Neutrophil (primary cell): ENCODE measurements at regions not wholly inside any gene's neighbourhood (a gene's known extent, or its start where the extent isn't known, plus 50 kb on each side); places are given as distances from the start of the nearest gene placed in this dataset.

Experiments
- H3K27ac ChIP-seq: fragments of 200-600 bp; sonication (generic); 2 replicates; pipeline ENCODE4 v1.5.1; 2016; ENCODE audit warnings: mild to moderate bottlenecking, moderate library complexity
- H3K27me3 ChIP-seq: fragments of 200-600 bp; sonication (generic); 2 replicates; pipeline ENCODE4 v1.6.0; 2016; ENCODE audit warnings: mild to moderate bottlenecking
- H3K36me3 ChIP-seq: fragments of 200-600 bp; sonication (generic); 2 replicates; pipeline ENCODE4 v1.5.1; 2017
- H3K4me1 ChIP-seq, 2 experiments: fragments of 200-600 bp in 1 of 2; sonication (generic) in 1 of 2; 1 replicate in 1 of 2; 2 replicates in 1 of 2; pipeline versions ENCODE4 v1.5.1 to v1.6.1; 2013 to 2016; ENCODE audit warnings: low read depth in 1 of 2, low read length in 1 of 2, mild to moderate bottlenecking in 1 of 2, moderate library complexity in 1 of 2; ENCODE audit not compliant: control insufficient read depth in 1 of 2, insufficient read depth in 1 of 2
- H3K4me3 ChIP-seq, 2 experiments: fragments of 200-600 bp in 1 of 2; sonication (generic) in 1 of 2; 1 replicate in 1 of 2; 2 replicates in 1 of 2; pipeline ENCODE4 v1.5.1; 2013 to 2016; ENCODE audit warnings: low read depth in 1 of 2, low read length in 1 of 2, mild to moderate bottlenecking in 1 of 2, moderate library complexity in 1 of 2
- H3K9me3 ChIP-seq: fragments of 200-600 bp; sonication (generic); 2 replicates; pipeline ENCODE4 v1.5.1; 2016
- CTCF ChIP-seq: fragments of 200-600 bp; sonication (generic); IDR thresholded peaks from 2 replicates; pipeline ENCODE4 v1.5.1; 2016; ENCODE audit warnings: antibody characterized with exemption

DNA sequence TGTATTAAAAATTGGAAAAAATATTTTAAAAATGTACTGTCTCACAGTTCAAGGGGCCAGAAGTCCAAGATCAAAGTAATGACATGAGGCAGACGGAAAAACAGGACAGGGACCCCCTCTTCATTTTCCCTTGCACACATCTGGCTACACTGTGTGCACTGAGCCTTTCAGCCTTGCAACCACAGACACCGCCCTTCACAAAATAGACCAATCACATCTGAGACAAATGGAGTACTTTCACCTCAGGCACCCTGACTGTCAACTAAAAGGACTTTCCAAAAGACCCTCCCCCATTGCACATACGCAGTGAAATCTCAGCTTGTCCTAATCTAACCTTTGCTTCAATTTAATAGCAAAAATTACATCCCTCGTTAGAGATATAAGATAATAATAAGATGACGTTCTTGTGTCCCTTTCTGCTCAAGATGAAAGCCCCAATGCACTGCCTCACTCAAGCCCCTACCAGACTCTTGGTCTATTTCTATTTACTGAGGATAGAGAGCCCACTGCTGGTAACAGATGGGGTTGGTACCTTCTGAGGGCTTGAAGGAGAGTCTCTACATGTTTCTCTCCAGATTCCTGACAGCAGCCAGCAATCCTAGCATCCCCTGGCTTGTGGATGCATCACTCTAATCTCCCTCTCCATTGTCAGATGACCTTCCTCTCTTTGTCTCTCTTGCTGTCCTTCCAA, 514.8 kb upstream of the ADAMTS16 start:
- Histone ChIP-seq H3K27me3 (no peaks in the 10 kb centered on the region), H3K36me3 (no peaks in the 10 kb centered on the region), H3K9me3 (no peaks in the 10 kb centered on the region), H3K4me1 (no peaks in the 10 kb centered on the region), H3K4me3 (no peak overlapping the region), H3K27ac (no peak overlapping the region)
- TF ChIP-seq CTCF, result no peak

GRCh38 chr5:4627131-4627530, 513.0 kb upstream of the ADAMTS16 start:
- Histone ChIP-seq H3K27me3 (no peaks in the 10 kb centered on the region), H3K9me3 (no peaks in the 10 kb centered on the region), H3K4me1 (no peaks in the 10 kb centered on the region), H3K27ac (no peak overlapping the region), H3K36me3 (no peaks in the 10 kb centered on the region), H3K4me3 (no peak overlapping the region)
- no peak for TF ChIP-seq CTCF

DNA sequence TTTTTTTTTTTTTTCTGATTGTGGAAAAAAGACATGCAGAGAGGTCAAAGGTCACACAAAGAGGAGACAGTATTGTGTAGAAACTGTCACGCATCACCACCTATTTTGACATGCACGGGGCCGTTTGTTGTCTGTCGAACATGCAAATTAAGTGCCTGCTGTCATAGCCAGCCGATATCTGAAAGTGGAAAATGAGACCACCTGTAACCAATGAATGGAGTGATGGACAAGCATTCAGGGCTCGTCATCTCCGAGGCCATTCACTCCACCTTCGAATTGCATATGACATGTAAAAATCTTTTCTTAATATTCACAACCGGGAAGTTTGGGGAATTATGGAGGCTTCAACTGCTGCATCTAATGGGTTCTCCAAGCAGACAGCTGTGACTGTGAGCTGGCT, 512.2 kb upstream of the ADAMTS16 start:
- Histone ChIP-seq H3K9me3 (no peaks in the 10 kb centered on the region), H3K4me1 (no peaks in the 10 kb centered on the region), H3K27ac (no peak overlapping the region), H3K4me3 (no peak overlapping the region), H3K27me3 (no peaks in the 10 kb centered on the region), H3K36me3 (no peaks in the 10 kb centered on the region)
- no peak for TF ChIP-seq CTCF

DNA sequence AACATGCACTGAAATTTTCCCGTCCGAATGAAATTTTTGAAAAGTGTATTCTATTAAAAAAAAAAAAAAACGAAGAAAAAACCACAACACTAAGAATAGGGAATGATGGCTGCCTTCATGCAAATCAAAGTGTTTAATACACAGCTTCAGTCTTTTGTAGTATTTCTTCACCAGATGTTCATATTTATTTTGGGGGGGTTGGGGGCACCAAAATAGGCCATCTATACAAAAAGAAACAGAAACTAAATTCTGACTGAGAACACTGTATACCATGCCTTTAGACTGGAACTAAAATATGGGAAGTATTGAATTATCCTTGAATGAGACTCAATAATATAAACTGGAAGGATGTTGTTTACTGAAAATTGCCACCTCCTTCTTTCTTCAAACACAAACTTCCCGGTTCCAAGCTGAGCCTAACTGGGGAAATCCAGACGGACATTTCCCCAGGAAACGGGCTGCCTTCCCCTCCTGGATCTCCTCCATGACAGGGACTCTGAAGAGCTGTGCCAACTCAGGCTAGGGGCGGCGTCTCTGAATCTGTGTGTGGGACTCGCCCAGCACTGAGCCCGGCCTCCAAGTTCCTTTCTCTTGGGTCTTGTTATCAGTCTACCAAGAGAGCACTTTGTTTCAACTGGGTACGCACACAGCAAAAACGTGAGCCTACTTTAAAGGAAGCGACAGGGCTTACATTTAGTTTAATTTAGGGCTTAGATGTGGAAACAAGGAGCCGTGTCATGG, 511.3 kb upstream of the ADAMTS16 start:
- Histone ChIP-seq H3K4me3 (no peak overlapping the region), H3K27ac (no peak overlapping the region), H3K36me3 (no peaks in the 10 kb centered on the region), H3K27me3 (no peaks in the 10 kb centered on the region), H3K4me1 (no peaks in the 10 kb centered on the region), H3K9me3 (no peaks in the 10 kb centered on the region)
- TF ChIP-seq CTCF, result no peak

GRCh38 chr5:4630031-4630430, 510.1 kb upstream of the ADAMTS16 start:
- Histone ChIP-seq H3K4me1 (no peaks in the 10 kb centered on the region), H3K36me3 (no peaks in the 10 kb centered on the region), H3K27me3 (no peaks in the 10 kb centered on the region), H3K9me3 (no peaks in the 10 kb centered on the region), H3K27ac (no peak overlapping the region), H3K4me3 (no peak overlapping the region)
- TF ChIP-seq CTCF, result no peak
